Neural cell (in vitro differentiated cells): ENCODE measurements at regions not wholly inside any gene's neighbourhood (a gene's known extent, or its start where the extent isn't known, plus 50 kb on each side); places are given as distances from the start of the nearest gene placed in this dataset.

Source experiments
- H2AFZ ChIP-seq: fragments of 200-600, 300-800 bp; sonication (generic), shearing (Covaris generic); 2 replicates; pipeline ENCODE4 v1.6.0; 2014; ENCODE audit warnings: low read depth, mild to moderate bottlenecking, antibody characterized with exemption, low read length, moderate library complexity
- H3F3A ChIP-seq: fragments of 200-600 bp; shearing (Covaris generic); 2 replicates; pipeline ENCODE4 v1.6.1; 2016; ENCODE audit warnings: mild to moderate bottlenecking, moderate library complexity, mixed read lengths, antibody characterized with exemption, low read length; ENCODE audit not compliant: insufficient read depth, poor library complexity, severe bottlenecking
- H3K27ac ChIP-seq: fragments of 200-600, 300-800 bp; sonication (generic), shearing (Covaris generic); 2 replicates; pipeline ENCODE4 v1.5.1; 2014; ENCODE audit warnings: mild to moderate bottlenecking, low read length, moderate library complexity
- H3K27me3 ChIP-seq: fragments of 300-800, 200-600 bp; sonication (generic), shearing (Covaris generic); 2 replicates; pipeline ENCODE4 v1.6.0; 2014; ENCODE audit warnings: mild to moderate bottlenecking, low read depth, low read length, moderate library complexity; ENCODE audit not compliant: insufficient read depth
- H3K36me3 ChIP-seq: fragments of 300-800, 200-600 bp; sonication (generic), shearing (Covaris generic); 2 replicates; pipeline ENCODE4 v1.5.1; 2014; ENCODE audit warnings: mild to moderate bottlenecking, antibody characterized with exemption, low read length, moderate library complexity; ENCODE audit not compliant: insufficient read depth
- H3K4me2 ChIP-seq: fragments of 300-800, 200-600 bp; sonication (generic), shearing (Covaris generic); 2 replicates; pipeline ENCODE4 v1.6.0; 2014; ENCODE audit warnings: mild to moderate bottlenecking, low read length
- H3K4me3 ChIP-seq: fragments of 300-800, 200-600 bp; sonication (generic), shearing (Covaris generic); 2 replicates; pipeline ENCODE4 v1.5.1; 2014; ENCODE audit warnings: mild to moderate bottlenecking, low read length, moderate library complexity
- H3K79me2 ChIP-seq: fragments of 200-600 bp; shearing (Covaris generic); replicated peaks from 2 replicates; pipeline ENCODE4 v1.6.0; 2014; ENCODE audit warnings: mild to moderate bottlenecking, low read length, moderate library complexity; ENCODE audit not compliant: insufficient read depth
- H3K9ac ChIP-seq: fragments of 300-800, 200-600 bp; sonication (generic), shearing (Covaris generic); 2 replicates; pipeline ENCODE4 v1.6.1; 2016; ENCODE audit warnings: mild to moderate bottlenecking, low read length, mixed read lengths
- H3K9me2 ChIP-seq: fragments of 200-600 bp; shearing (Covaris generic); 2 replicates; pipeline ENCODE4 v1.6.1; 2016; ENCODE audit warnings: mild to moderate bottlenecking, low read length, mixed read lengths; ENCODE audit not compliant: insufficient read depth
- H3K9me3 ChIP-seq: fragments of 200-600, 300-800 bp; sonication (generic), shearing (Covaris generic); 2 replicates; pipeline ENCODE4 v1.6.1; 2016; ENCODE audit warnings: mild to moderate bottlenecking, mixed run types, low read length, moderate library complexity, mixed read lengths
- H4K20me1 ChIP-seq: fragments of 200-600 bp; shearing (Covaris generic); 2 replicates; pipeline ENCODE4 v1.6.1; 2016; ENCODE audit warnings: mild to moderate bottlenecking, mixed run types; ENCODE audit not compliant: insufficient read depth
- EP300 ChIP-seq: fragments of 450-650 bp; conservative IDR thresholded peaks from 2 replicates; pipeline ENCODE4 v1.6.1; 2014; ENCODE audit warnings: antibody characterized with exemption, mild to moderate bottlenecking, moderate library complexity; ENCODE audit not compliant: poor library complexity, severe bottlenecking
- EZH2 ChIP-seq: fragments of 200-600, 300-800 bp; shearing (Covaris generic), sonication (generic); IDR thresholded peaks from 2 replicates; pipeline ENCODE4 v1.6.1; 2014; ENCODE audit warnings: antibody characterized with exemption, low read length, borderline replicate concordance, mild to moderate bottlenecking; ENCODE audit not compliant: insufficient read depth, poor library complexity, severe bottlenecking
- MXI1 ChIP-seq: fragments of 450-650 bp; conservative IDR thresholded peaks from 2 replicates; pipeline ENCODE4 v1.6.1; 2014; ENCODE audit warnings: antibody characterized with exemption, mild to moderate bottlenecking; ENCODE audit not compliant: poor library complexity, severe bottlenecking
- POLR2AphosphoS5 ChIP-seq: IDR thresholded peaks from 2 replicates; pipeline ENCODE4 v1.6.1; 2012
- RAD21 ChIP-seq: fragments of 450-650 bp; conservative IDR thresholded peaks from 2 replicates; pipeline ENCODE4 v1.6.1; 2014; ENCODE audit warnings: antibody characterized with exemption, mild to moderate bottlenecking, moderate library complexity
- SMC3 ChIP-seq: fragments of 450-650 bp; conservative IDR thresholded peaks from 2 replicates; pipeline ENCODE4 v1.6.1; 2014; ENCODE audit warnings: antibody characterized with exemption, mild to moderate bottlenecking, moderate library complexity; ENCODE audit not compliant: poor library complexity
- TAF1 ChIP-seq: IDR thresholded peaks from 2 replicates; pipeline ENCODE4 v1.6.1; 2012; ENCODE audit warnings: low read depth
- TF ChIP-seq, protein P1 (sequence below): fragments of 450-650 bp; IDR thresholded peaks from 2 replicates; pipeline ENCODE4 v1.5.1; 2014; ENCODE audit warnings: antibody characterized with exemption, mild to moderate bottlenecking, moderate library complexity; ENCODE audit not compliant: poor library complexity, severe bottlenecking
- TF ChIP-seq, protein P2 (sequence below): IDR thresholded peaks from 2 replicates; pipeline ENCODE4 v1.6.1; 2012; ENCODE audit warnings: borderline replicate concordance

DNA sequence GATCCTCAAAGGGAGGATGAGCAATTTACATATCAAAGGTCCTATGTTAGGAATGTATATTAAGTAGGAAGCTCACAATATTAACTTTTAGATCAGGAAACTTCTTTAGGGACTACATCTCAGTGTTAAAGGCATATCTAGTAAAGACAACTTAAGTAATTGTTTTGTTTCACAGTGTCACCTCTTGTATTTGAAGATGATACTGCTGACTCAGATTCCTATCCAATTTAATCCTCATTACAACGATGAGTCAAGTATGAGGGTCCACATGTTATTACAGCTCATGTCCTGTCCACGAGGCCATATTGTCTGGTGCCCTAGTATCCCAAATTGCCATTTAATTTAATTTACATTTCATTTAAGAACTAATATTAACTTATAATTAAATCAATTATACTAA is 523.9 kb downstream of the CCDC85A start:
- H3K9me3 ChIP-seq: no peaks in the 10 kb centered on the region
- H3K36me3 ChIP-seq: no peaks in the 10 kb centered on the region
- TF ChIP-seq EZH2 (no peak), SMC3 (no peak), MXI1 (no peak), RAD21 (no peak), EP300 (no peak), TAF1 (no peak), POLR2AphosphoS5 (no peak)
- TF ChIP-seq, protein P1, sequence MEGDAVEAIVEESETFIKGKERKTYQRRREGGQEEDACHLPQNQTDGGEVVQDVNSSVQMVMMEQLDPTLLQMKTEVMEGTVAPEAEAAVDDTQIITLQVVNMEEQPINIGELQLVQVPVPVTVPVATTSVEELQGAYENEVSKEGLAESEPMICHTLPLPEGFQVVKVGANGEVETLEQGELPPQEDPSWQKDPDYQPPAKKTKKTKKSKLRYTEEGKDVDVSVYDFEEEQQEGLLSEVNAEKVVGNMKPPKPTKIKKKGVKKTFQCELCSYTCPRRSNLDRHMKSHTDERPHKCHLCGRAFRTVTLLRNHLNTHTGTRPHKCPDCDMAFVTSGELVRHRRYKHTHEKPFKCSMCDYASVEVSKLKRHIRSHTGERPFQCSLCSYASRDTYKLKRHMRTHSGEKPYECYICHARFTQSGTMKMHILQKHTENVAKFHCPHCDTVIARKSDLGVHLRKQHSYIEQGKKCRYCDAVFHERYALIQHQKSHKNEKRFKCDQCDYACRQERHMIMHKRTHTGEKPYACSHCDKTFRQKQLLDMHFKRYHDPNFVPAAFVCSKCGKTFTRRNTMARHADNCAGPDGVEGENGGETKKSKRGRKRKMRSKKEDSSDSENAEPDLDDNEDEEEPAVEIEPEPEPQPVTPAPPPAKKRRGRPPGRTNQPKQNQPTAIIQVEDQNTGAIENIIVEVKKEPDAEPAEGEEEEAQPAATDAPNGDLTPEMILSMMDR: no peak
- TF ChIP-seq, protein P2, sequence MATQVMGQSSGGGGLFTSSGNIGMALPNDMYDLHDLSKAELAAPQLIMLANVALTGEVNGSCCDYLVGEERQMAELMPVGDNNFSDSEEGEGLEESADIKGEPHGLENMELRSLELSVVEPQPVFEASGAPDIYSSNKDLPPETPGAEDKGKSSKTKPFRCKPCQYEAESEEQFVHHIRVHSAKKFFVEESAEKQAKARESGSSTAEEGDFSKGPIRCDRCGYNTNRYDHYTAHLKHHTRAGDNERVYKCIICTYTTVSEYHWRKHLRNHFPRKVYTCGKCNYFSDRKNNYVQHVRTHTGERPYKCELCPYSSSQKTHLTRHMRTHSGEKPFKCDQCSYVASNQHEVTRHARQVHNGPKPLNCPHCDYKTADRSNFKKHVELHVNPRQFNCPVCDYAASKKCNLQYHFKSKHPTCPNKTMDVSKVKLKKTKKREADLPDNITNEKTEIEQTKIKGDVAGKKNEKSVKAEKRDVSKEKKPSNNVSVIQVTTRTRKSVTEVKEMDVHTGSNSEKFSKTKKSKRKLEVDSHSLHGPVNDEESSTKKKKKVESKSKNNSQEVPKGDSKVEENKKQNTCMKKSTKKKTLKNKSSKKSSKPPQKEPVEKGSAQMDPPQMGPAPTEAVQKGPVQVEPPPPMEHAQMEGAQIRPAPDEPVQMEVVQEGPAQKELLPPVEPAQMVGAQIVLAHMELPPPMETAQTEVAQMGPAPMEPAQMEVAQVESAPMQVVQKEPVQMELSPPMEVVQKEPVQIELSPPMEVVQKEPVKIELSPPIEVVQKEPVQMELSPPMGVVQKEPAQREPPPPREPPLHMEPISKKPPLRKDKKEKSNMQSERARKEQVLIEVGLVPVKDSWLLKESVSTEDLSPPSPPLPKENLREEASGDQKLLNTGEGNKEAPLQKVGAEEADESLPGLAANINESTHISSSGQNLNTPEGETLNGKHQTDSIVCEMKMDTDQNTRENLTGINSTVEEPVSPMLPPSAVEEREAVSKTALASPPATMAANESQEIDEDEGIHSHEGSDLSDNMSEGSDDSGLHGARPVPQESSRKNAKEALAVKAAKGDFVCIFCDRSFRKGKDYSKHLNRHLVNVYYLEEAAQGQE: no peak
- no peaks in the 10 kb centered on the region for H3K27me3 ChIP-seq
- no peaks in the 10 kb centered on the region for H3K79me2 ChIP-seq
- H3K27ac ChIP-seq: no peak overlapping the region
- H3K4me3 ChIP-seq: no peak overlapping the region
- H4K20me1 ChIP-seq: no peaks in the 10 kb centered on the region
- H2AFZ ChIP-seq: no peak overlapping the region
- H3K9me2 ChIP-seq: no peaks in the 10 kb centered on the region
- no peak overlapping the region for H3K4me2 ChIP-seq
- H3F3A ChIP-seq: peaks cover 7% of the 10 kb centered on the region
- H3K9ac ChIP-seq: no peak overlapping the region

DNA sequence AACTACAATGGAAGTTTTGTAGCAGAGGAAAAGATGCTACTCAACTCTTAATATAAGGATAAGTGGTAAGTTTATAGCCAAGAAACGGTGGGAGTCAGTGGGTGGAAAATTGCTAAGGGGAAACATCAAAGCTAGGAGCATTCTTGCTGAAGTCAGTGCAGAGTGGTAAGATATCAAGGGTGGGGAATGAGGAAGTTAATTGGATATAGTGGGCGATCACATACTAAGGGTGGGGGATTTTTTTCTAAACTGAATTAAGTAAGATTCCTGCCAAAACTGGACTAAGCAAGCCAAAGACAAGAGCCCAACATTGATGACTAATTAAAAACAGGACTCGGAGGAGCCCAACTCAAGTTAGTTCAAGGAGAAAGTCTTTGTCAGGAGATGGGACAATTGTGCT is 525.4 kb downstream of the CCDC85A start:
- Histone ChIP-seq H2AFZ (no peak overlapping the region), H3K9me2 (no peaks in the 10 kb centered on the region), H3F3A (peaks cover 7% of the 10 kb centered on the region), H3K4me3 (no peak overlapping the region), H3K9me3 (no peaks in the 10 kb centered on the region), H3K4me2 (no peak overlapping the region), H3K27me3 (no peaks in the 10 kb centered on the region), H3K9ac (no peak overlapping the region), H4K20me1 (no peaks in the 10 kb centered on the region), H3K79me2 (no peaks in the 10 kb centered on the region), H3K36me3 (no peaks in the 10 kb centered on the region), H3K27ac (no peak overlapping the region)
- no peak for TF ChIP-seq TAF1
- no peak for TF ChIP-seq RAD21
- no peak for TF ChIP-seq POLR2AphosphoS5
- TF ChIP-seq, protein P1: no peak
- no peak for TF ChIP-seq SMC3
- TF ChIP-seq, protein P2: no peak
- no peak for TF ChIP-seq MXI1
- TF ChIP-seq EP300: no peak
- TF ChIP-seq EZH2: no peak
